HG03469 (cell line): ENCODE measurements at regions not wholly inside any gene's neighbourhood (a gene's known extent, or its start where the extent isn't known, plus 50 kb on each side); places are given as distances from the start of the nearest gene placed in this dataset.
"Not testable (repeated sequence)": the region's sequence is repeated elsewhere in the genome, so short reads cannot be mapped to it uniquely, and the experiment has no call there.

Experiments used
- ATAC-seq: cut with Tn5 transposase; IDR thresholded peaks from one replicate; pipeline ENCODE4 v1.9.1; 2021; ENCODE audit warnings: mild to moderate bottlenecking, moderate library complexity, moderate number of reproducible peaks; ENCODE audit not compliant: unreplicated experiment

DNA sequence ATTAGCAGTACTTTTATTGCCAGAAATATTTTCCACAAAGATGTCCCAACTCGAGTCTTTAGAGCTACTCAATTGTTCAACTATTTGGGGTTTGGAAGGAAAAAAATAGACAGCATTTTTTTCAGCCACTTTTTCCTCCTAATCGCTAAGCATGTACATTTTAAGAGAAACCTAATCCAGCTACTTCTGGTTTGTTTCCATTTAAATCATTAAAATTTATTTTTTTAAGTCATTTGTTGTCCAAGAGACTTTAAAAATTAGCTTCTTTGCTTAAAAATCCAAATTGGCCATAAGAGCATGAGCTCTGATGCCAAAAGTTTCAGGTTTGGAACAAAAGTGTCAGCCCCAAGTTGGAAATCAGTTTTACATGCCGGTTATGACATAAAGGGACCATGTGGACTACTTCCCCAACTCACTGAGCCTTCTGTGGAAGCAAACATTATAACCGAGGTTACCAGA, 186.3 kb upstream of the INTU start:
- no peak for ATAC-seq

DNA sequence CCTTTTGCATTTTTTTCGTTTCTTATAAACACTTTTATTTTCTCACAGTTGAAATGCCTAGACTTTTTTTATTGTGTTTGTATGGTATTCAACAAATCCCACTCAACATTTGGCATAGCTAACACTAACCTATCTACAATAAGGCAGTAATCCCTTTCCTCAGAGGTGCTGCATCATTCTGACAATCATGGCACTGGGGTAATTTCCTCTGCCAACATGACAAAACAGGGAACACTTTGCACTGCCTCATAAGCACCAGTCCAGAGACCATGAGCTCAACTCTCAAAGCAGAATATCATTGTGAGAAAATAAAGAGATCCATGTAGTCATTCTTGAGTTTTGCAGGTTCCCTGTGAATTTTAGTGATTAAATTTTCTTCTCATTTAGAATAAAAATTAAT, 183.8 kb upstream of the INTU start:
- no peak for ATAC-seq

DNA sequence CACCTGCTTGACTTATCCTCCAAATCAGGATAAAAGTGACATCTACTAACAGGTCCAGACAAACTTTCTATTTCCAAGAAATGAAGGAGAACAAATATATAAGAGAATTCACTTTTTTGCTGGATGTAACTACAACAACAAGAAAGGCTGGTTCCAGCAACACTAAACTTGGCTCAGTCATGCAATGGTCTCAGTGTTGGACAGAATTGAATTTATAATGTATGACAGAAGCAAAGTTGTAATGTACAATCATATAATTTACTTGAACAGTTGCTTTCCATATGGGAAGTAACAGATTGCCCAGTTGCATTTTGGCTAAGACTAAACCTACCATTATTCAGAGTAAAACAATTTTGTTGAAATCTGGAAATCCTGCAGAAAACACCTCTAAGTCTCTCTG, 183.3 kb upstream of the INTU start:
- ATAC-seq, result no peak

DNA sequence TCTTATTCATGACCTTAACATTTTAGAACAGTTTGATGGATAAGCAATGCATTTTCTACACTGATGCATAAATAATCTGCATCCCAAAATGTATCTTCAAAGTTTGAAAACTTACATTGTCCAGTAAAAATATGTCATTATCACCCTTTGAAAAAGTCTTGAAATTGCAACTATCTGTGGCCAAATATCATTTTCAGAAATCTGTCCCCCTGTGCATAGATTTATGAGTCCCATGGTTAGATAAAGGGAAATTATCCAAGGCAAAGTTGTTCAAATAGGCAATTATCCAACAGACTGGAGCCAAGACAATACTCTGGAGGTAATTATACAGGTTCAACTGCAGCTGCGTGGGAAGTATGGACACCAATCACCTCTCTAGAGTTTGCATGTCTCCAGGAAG, 182.5 kb upstream of the INTU start:
- no peak for ATAC-seq

DNA sequence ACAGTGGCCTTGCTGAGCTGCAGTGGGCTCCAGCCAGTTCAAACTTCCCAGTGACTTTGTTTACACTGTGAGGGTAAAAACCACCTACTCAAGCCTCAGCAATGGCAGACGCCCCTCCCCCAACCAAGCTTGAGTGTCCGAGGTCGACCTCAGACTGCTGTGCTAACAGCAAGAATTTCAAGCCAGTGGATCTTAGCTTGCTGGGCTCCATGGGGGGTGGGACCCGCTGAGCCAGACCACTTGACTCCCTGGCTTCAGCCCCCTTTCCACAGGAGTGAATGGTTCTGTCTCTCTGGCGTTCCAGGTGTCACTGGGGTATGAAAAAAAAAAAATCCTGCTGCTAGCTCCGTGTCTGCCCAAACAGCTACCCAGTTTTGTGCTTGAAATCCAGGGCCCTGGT, 168.9 kb upstream of the INTU start:
- ATAC-seq, result no peak

DNA sequence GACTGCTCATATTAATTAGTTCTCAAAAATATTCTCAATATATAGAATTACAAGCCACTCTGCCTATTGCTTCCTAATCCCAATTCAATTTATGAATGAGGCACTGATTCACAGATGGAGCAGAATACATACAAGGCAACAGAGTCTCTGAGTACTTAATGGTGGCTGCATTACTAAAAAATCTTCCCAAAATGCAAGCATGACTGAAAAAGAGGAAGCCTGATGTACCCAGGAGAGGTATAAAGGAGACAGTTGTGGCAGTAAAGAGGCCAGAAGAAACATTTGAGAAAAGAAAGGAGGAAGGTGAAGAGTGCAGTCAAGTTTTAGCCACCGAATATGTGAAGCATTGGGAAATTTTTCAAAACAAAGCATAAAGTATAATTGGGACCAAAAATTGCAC, 163.2 kb upstream of the INTU start:
- no peak for ATAC-seq

DNA sequence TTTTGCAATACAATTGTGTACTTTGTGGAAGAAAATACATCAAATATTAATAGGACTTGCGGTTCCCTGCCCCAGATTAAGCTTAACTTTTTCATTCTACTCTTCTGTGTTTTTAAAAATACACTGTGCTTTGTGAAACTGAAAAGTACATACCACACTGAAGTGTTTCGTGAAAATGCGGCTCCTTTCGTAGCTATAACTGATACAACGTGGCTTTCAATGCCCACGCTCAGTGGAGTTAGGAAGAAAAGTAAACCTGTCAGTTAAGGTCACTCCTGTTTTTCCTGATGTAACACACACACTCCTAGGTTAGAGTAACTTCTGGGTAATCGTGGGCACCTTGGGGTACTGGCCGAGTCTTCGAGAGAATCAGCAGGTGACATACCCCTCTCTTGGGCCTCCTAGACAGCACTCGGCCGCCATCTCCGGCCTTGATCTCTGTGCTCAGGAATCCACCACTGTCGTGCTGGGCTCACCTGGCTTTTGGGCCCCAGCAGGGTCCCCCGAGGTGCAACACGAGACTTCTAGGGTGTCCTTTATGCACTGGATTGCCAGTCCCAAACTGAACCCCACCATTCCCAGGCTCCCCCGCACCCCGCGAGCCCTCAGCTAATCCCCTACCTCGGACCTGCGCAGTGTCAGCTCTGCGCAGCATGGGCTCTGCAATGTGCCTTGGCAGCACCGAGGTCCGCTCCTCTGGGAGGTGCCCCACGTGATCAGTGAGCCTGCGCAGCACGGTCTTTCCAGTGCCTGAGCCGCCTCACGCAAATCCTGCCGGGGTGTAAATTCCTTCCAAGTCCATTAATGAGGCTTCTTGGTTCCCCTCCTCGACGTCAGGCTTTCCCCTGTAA, 162.6 kb upstream of the INTU start:
- no peak for ATAC-seq

DNA sequence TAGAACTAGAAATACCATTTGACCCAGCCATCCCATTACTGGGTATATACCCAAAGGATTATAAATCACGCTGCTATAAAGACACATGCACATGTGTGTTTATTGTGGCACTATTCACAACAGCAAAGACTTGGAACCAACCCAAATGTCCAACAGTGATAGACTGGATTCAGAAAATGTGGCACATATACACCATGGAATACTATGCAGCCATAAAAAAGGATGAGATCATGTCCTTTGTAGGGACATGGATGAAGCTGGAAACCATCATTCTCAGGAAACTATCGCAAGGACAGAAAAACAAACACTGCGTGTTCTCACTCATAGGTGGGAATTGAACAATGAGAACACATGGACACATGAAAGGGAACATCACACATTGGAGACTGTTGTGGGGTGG, 154.5 kb upstream of the INTU start:
- not testable (repeated sequence) for ATAC-seq

DNA sequence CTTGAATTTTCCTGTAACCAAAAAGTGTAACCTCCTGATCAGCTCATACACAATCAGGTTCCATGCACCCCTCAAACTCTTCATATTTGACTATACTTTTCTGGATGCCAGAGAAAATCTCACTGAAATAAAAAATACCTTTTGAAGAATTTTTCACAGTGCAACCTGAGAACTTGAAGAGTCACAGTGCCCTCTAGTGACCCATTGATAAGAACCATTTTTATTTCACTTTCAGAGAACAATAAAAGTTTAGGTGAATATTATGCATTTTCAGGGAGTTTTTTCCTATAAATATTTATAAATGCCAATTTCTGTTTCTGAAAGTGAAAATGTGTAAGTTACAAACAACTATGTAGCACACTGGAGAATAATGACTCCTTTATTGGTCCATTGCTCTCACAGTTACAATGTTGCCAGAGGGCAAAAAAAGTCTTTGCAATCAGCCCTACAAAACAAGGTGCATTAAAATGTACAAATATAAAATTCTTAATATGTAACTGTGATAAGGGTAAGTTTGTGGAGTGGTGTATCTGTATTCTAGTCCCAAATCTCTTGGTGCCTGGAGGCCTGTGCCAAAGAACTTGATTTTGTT, 153.6 kb upstream of the INTU start:
- ATAC-seq, result no peak

DNA sequence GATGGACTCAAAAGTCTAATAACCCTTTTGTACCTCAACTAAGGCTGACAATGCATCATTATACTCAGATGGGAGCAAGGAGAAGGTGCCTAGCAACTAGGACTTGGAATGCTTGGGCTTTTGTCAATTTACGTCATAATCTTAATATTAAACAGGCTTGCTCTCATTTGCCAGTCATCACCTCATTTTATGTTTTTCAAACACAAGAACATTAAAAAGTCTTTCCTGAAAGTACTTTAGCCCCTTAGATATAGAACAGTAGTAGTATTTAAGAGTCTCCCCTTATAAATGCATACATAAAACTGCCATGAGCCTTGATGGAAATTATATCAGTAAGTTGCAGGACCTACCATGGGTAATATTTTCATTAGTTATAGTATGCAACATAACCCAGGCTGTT, 150.7 kb upstream of the INTU start:
- no peak for ATAC-seq

DNA sequence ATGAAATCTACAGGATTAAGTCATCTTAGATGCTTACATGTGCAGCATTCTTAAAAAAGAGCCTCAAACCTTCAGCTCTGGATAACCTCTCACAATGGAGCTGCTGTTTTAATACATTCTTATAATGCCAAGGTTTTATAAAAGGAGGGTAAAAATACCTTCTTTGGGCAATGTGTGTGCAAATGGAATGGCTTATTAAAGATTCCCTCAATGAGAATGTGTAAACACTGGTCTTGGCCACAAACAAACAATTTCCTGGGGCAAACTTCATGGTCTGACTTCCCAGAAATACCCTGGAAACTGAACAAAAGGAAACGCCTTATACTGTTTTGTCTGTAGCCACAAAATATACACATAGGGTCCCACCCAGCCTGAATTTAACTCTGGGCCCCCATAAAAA, 148.6 kb upstream of the INTU start:
- no peak for ATAC-seq

DNA sequence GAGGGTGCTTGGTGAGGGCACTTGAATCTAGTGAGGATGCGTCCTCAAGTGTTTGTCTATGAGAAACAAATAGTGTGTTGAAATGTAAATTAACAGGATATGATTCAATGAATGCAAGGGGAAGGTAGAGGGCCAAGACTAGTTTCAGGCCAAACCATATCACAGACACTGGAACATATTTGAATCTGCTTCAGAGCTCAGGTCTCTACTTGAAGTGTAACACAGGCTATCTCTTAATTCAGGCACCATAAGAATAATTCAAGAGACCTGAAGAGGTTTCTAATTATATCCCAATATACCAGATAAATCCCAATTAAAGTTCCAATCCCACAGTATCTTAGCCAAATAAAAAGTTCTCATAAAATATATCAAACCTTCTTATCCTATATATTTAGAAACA, 146.5 kb upstream of the INTU start:
- ATAC-seq, result no peak

DNA sequence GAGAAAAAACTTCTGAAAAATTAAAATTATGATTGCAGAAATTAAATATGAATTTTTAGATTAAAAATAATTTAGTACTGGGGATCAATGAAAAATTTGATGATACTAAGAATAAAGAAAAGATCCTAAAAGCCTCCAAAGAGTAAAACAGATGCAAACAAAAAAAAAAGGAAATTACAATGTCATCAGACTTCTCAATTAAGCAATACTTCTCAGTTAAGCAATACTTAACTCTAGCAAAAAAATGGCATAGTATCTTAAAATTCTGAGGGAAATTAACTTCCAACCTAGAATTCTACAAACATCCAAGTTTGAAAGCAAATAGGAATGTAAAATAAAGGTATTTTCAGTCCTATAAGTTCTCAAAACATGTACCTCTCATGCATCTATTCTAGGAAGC, 141.2 kb upstream of the INTU start:
- ATAC-seq, result no peak

DNA sequence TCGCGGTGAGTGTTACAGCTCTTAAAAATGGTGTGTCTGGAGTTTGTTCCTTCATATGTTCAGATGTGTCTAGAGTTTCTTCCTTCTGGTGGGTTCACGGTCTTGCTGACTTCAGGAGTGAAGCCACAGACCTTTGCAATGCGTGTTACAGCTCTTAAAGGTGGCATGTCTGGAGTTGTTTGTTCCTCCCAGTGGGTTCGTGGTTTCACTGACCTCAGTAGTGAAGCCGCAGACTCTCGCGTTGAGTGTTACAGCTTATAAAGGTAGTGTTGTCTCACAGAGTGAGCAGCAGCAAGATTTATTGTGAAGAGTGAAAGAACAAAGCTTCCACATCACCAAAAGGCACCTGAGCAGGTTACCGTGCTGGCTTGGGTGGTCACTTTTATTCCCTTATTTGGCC, 135.9 kb upstream of the INTU start:
- not testable (repeated sequence) for ATAC-seq

DNA sequence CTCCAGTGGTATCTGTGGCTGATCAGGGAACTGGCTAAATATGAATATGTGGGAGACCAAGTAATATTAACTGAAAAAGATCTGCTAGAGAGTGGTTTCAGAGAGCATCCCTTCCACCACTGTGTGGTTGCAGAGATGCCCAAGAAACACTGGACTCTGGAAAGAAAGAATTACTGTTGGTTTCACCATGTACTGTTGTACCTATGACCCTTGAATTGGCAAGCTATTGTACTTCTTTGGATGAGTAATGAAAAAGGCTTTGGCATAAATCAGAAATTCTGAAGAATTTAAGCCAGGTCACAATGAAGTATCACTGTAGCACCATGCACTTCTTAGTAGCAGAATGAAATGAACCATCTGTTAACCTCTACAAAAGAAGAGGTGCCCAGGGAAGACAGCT, 134.4 kb upstream of the INTU start:
- ATAC-seq, result no peak

DNA sequence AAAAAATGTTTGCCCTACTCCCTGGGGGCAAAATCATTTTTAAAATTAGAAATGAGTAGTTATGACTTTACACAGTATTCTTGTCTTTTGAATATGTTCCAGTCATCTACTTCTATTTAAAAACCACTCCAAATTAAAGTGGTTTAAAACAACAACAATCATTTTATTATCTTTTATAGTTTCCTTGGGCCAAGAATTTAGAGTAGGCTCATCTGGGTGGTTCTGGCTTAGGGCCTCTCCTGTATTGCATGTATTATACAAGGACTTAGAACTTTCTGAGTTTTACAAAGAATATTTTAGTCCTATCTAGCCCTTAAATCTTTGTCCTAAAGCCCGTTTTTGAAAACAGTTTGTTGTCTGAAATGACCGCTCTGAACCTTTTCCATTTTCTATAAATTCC, 132.5 kb upstream of the INTU start:
- no peak for ATAC-seq

DNA sequence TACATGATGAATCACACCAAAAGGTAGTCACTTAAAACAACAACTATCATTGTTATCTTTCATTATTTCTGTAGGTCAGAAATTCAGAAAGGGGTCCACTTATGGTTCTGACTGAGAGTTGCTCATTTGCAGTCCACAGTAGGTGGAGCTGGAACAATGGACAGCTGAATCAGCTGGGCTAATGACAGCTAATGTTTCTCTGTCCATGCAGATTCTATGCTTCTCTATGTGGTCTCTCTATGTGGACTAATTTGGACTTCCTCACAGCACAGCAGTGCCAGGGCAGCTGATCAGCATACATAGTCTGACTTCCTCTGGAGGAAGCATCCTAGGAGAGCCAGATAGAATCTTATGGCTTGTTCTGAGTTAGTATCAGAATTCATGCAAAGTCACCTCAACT, 131.7 kb upstream of the INTU start:
- ATAC-seq, result no peak

DNA sequence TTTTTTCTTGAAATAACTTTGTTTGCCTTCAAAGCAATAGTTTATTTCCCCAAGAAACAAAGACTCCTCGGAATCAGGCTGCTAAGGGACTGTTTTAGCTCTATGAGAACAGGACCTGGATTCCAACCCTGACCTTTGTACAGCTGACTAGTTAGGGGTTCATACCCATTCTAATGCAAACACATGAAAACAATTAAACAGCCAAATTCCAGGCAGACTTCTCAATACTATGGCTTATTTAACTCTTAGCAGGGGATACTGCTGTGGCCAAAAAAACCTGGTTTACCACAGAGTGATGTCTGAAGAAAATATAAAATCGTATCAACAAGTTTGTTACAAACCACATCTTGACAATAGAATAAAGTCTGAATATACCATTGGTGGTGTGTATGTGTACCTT, 129.6 kb upstream of the INTU start:
- no peak for ATAC-seq

DNA sequence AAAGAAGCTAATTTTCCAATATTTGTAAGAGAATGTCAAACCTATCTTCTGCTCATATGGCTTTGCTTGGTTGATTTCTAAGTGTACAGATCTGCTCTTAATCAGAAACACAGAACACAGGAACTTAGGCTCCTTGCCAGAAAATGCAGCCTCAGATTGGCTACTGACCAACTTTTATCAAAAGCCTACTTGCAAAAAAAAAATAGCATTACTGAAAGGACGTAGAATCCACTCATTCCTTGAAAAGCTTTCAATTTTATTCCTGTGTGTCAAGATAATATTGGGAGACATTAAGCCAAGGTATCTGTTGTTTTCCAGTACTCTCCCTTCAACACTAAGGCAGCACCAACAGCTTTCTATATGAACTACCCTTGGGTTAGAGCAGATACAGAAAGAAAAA, 127.6 kb upstream of the INTU start:
- ATAC-seq, result no peak

DNA sequence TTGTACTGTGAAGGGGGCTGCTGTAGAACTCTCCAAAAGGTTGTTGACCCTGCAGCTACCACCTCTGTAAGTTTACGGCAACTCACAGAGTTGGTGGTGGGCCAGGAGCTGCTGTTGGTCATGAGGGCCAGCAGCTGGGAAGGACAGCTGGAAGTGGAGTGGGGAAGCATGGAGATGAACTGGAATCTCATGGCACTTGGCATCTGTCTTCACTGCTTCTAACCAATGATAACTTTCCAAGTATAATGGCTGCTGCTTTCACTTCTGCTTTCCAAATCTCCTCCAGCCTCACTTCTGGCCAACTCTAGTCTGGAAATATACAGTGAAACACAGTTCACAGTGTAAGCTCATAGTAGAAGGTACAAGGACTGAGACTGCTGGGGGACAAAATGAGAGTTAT, 126.5 kb upstream of the INTU start:
- ATAC-seq, result peak; percentile 53

DNA sequence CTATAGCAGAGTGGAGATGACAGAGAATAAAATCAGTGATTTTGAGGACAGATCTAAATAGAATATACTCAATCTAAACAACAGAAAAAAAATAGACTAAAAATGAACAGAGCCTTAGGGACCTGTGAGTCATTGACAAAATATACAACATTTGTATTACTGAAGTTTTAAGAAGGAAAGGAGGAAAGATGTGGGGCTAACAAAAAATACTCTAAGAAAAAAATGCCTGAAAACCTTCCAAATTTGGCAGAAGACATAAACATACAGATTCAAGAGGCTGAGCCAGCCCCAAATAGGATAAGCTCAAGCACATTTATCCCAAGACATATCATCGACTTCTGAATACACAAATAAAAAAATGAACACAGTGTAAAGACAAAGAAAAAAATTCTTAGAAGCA, 123.6 kb upstream of the INTU start:
- no peak for ATAC-seq

DNA sequence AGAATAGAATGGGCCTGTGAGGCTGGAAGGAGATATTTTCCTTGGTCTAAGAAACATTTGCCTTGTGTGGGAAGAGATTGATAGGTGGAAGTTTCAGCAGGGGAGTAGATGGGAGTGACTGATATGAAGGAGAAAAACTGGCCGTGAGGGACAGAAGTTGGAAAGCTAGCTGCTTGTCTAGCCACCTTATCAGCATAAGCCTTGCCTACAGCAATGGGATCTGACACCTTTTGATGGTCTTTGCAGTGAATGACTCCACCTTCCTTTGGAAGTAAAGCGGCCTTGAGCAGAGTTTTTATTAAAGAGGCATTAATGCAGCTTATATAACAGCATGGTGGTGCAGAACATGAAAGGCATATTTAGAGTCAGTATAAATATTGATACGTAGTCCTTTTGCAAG, 120.1 kb upstream of the INTU start:
- not testable (repeated sequence) for ATAC-seq

DNA sequence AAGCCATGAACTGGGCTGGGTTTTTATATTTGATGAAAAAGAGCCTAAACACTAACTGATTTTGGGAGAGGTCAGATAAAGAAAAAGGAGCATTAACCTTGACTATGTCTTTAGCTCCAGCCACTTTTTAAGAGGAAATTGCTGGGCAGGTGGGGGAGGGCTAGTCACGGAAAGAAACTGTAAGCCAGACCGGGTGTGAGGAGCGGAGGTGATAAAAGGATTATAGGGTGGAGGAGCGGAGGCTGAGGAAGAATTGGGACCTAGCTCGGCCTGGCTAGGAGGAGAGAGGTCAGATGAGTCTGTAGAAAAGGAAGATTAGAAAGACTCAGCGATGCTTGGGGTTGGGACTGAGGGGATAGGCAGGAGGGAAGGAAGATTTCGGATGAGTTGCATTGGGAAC, 117.5 kb upstream of the INTU start:
- ATAC-seq, result not testable (repeated sequence)
